ENCODE measurements at regions not wholly inside any gene's neighbourhood (a gene's known extent, or its start where the extent isn't known, plus 50 kb on each side); places are given as distances from the start of the nearest gene placed in this dataset.

- TF ChIP-seq ETS1 (IDR thresholded peaks at IDR 0.05) (no peak), NANOG (IDR thresholded peaks at IDR 0.05; ENCODE audit: borderline replicate concordance) (no peak), EZH2phosphoT487 (IDR thresholded peaks at IDR 0.05; ENCODE audit: unreplicated experiment) (no peak), ZNF114 (CRISPR knock-in tag; IDR thresholded peaks at IDR 0.05) (no peak), POLR2AphosphoS5 (IDR thresholded peaks at IDR 0.05; ENCODE audit: low read depth) (no peak), STAT1 (IDR thresholded peaks at IDR 0.05; ENCODE audit: unreplicated experiment) (no peak), JUNB (IDR thresholded peaks at IDR 0.05; ENCODE audit: unreplicated experiment) (no peak), EZH2 (IDR thresholded peaks at IDR 0.05; ENCODE audit: low read depth, unreplicated experiment) (no peak), CREB1 (CRISPR knock-in tag; IDR thresholded peaks at IDR 0.05; ENCODE audit: low read depth) (no peak), ZNF331 (CRISPR knock-in tag; IDR thresholded peaks at IDR 0.05; ENCODE audit: low read depth) (no peak)
- TF ChIP-seq, protein P1, sequence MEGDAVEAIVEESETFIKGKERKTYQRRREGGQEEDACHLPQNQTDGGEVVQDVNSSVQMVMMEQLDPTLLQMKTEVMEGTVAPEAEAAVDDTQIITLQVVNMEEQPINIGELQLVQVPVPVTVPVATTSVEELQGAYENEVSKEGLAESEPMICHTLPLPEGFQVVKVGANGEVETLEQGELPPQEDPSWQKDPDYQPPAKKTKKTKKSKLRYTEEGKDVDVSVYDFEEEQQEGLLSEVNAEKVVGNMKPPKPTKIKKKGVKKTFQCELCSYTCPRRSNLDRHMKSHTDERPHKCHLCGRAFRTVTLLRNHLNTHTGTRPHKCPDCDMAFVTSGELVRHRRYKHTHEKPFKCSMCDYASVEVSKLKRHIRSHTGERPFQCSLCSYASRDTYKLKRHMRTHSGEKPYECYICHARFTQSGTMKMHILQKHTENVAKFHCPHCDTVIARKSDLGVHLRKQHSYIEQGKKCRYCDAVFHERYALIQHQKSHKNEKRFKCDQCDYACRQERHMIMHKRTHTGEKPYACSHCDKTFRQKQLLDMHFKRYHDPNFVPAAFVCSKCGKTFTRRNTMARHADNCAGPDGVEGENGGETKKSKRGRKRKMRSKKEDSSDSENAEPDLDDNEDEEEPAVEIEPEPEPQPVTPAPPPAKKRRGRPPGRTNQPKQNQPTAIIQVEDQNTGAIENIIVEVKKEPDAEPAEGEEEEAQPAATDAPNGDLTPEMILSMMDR (conservative IDR thresholded peaks at IDR 0.05; ENCODE audit: low read depth in 2 of 2) = no peak
- TF ChIP-seq, protein P2, sequence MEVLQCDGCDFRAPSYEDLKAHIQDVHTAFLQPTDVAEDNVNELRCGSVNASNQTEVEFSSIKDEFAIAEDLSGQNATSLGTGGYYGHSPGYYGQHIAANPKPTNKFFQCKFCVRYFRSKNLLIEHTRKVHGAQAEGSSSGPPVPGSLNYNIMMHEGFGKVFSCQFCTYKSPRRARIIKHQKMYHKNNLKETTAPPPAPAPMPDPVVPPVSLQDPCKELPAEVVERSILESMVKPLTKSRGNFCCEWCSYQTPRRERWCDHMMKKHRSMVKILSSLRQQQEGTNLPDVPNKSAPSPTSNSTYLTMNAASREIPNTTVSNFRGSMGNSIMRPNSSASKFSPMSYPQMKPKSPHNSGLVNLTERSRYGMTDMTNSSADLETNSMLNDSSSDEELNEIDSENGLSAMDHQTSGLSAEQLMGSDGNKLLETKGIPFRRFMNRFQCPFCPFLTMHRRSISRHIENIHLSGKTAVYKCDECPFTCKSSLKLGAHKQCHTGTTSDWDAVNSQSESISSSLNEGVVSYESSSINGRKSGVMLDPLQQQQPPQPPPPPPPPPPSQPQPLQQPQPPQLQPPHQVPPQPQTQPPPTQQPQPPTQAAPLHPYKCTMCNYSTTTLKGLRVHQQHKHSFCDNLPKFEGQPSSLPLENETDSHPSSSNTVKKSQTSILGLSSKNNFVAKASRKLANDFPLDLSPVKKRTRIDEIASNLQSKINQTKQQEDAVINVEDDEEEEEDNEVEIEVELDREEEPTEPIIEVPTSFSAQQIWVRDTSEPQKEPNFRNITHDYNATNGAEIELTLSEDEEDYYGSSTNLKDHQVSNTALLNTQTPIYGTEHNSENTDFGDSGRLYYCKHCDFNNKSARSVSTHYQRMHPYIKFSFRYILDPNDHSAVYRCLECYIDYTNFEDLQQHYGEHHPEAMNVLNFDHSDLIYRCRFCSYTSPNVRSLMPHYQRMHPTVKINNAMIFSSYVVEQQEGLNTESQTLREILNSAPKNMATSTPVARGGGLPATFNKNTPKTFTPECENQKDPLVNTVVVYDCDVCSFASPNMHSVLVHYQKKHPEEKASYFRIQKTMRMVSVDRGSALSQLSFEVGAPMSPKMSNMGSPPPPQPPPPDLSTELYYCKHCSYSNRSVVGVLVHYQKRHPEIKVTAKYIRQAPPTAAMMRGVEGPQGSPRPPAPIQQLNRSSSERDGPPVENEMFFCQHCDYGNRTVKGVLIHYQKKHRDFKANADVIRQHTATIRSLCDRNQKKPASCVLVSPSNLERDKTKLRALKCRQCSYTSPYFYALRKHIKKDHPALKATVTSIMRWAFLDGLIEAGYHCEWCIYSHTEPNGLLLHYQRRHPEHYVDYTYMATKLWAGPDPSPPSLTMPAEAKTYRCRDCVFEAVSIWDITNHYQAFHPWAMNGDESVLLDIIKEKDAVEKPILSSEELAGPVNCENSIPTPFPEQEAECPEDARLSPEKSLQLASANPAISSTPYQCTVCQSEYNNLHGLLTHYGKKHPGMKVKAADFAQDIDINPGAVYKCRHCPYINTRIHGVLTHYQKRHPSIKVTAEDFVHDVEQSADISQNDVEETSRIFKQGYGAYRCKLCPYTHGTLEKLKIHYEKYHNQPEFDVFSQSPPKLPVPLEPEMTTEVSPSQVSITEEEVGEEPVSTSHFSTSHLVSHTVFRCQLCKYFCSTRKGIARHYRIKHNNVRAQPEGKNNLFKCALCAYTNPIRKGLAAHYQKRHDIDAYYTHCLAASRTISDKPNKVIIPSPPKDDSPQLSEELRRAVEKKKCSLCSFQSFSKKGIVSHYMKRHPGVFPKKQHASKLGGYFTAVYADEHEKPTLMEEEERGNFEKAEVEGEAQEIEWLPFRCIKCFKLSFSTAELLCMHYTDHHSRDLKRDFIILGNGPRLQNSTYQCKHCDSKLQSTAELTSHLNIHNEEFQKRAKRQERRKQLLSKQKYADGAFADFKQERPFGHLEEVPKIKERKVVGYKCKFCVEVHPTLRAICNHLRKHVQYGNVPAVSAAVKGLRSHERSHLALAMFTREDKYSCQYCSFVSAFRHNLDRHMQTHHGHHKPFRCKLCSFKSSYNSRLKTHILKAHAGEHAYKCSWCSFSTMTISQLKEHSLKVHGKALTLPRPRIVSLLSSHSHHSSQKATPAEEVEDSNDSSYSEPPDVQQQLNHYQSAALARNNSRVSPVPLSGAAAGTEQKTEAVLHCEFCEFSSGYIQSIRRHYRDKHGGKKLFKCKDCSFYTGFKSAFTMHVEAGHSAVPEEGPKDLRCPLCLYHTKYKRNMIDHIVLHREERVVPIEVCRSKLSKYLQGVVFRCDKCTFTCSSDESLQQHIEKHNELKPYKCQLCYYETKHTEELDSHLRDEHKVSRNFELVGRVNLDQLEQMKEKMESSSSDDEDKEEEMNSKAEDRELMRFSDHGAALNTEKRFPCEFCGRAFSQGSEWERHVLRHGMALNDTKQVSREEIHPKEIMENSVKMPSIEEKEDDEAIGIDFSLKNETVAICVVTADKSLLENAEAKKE (CRISPR knock-in tag; IDR thresholded peaks at IDR 0.05) = no peak
- TF ChIP-seq, protein P3, sequence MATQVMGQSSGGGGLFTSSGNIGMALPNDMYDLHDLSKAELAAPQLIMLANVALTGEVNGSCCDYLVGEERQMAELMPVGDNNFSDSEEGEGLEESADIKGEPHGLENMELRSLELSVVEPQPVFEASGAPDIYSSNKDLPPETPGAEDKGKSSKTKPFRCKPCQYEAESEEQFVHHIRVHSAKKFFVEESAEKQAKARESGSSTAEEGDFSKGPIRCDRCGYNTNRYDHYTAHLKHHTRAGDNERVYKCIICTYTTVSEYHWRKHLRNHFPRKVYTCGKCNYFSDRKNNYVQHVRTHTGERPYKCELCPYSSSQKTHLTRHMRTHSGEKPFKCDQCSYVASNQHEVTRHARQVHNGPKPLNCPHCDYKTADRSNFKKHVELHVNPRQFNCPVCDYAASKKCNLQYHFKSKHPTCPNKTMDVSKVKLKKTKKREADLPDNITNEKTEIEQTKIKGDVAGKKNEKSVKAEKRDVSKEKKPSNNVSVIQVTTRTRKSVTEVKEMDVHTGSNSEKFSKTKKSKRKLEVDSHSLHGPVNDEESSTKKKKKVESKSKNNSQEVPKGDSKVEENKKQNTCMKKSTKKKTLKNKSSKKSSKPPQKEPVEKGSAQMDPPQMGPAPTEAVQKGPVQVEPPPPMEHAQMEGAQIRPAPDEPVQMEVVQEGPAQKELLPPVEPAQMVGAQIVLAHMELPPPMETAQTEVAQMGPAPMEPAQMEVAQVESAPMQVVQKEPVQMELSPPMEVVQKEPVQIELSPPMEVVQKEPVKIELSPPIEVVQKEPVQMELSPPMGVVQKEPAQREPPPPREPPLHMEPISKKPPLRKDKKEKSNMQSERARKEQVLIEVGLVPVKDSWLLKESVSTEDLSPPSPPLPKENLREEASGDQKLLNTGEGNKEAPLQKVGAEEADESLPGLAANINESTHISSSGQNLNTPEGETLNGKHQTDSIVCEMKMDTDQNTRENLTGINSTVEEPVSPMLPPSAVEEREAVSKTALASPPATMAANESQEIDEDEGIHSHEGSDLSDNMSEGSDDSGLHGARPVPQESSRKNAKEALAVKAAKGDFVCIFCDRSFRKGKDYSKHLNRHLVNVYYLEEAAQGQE (IDR thresholded peaks at IDR 0.05; ENCODE audit: unreplicated experiment) = no peak
- Mint-ChIP-seq H3K36me3 (ENCODE audit: low read depth) (no peaks in the 10 kb centered on the region), H3K9me3 (no peaks in the 10 kb centered on the region), H3K27me3 (ENCODE audit: insufficient read depth, low read depth, poor library complexity) (no peaks in the 10 kb centered on the region), H3K4me1 (peaks cover 5% of the 10 kb centered on the region; the same call in 1 of the 3 replicates), H3K27ac (no peak overlapping the region), H3K4me3 (no peak overlapping the region)
- Histone ChIP-seq H3K79me2 (replicated peaks; ENCODE audit: insufficient read depth) (no peaks in the 10 kb centered on the region), H3K27me3 (ENCODE audit: insufficient read depth) (no peaks in the 10 kb centered on the region), H3K4me3 (no peak overlapping the region), H3K36me3 (ENCODE audit: insufficient read depth) (no peaks in the 10 kb centered on the region), H3K4me1 (ENCODE audit: insufficient read depth) (no peaks in the 10 kb centered on the region), H3K9me2 (ENCODE audit: insufficient read depth) (no peaks in the 10 kb centered on the region), H3K4me2 (no peak overlapping the region), H2AFZ (no peak overlapping the region), H3F3A (replicated peaks; ENCODE audit: low read depth) (no peaks in the 10 kb centered on the region), H3K27ac (ENCODE audit: low read depth) (no peak overlapping the region), H4K20me1 (replicated peaks; ENCODE audit: insufficient read depth) (no peaks in the 10 kb centered on the region)
- DNase-seq (ENCODE audit: low spot score) = no peak
- no peak for ATAC-seq
Observed at GRCh38 chr4:77438549-77438948, 167.1 kb upstream of the CXCL13 start.
